H1 (cell line): ENCODE measurements at regions not wholly inside any gene's neighbourhood (a gene's known extent, or its start where the extent isn't known, plus 50 kb on each side); places are given as distances from the start of the nearest gene placed in this dataset.

Source experiments
- CTCF ChIA-PET: fragments of 300-600 bp; sonication (Branson Sonifier 250); formaldehyde crosslinking; loops from one replicate; lab custom pipeline; 2021; ENCODE audit not compliant: partially characterized antibody; lab: Charles Lee
- POLR2A ChIA-PET: fragments of 300-600 bp; sonication (Branson Sonifier 250); formaldehyde crosslinking; loops from one replicate; lab custom pipeline; 2021; ENCODE audit warnings: inconsistent platforms; ENCODE audit not compliant: partially characterized antibody; lab: Charles Lee
- DNase-seq, 2 experiments: peaks; one replicate each; pipeline versions ENCODE4 v3.0.0 to v3.0.0-alpha.2; 2010 to 2022; ENCODE audit warnings: low spot score in 2 of 2, low read depth in 1 of 2, mixed read lengths in 1 of 2
- FAIRE-seq: peaks from 2 replicates; lab custom pipeline; 2011; peaks lifted over from hg19 to GRCh38; lab: Jason Lieb, UNC
- H2AFZ ChIP-seq: 2 replicates; pipeline ENCODE4 v1.8.1; 2012; ENCODE audit warnings: low read length, inconsistent platforms
- H2AK5ac ChIP-seq: 2 replicates; pipeline ENCODE4 v1.6.1; 2013; ENCODE audit warnings: low read depth, low read length
- H2BK120ac ChIP-seq: replicated peaks from 2 replicates; pipeline ENCODE3; 2013; ENCODE audit warnings: low read depth, low read length, inconsistent platforms
- H2BK12ac ChIP-seq: 2 replicates; pipeline ENCODE4 v1.6.1; 2013; ENCODE audit warnings: low read depth, low read length
- H2BK15ac ChIP-seq: 2 replicates; pipeline ENCODE4 v1.6.1; 2013; ENCODE audit warnings: low read length
- H2BK20ac ChIP-seq: 2 replicates; pipeline ENCODE4 v1.6.1; 2013; ENCODE audit warnings: low read length
- H2BK5ac ChIP-seq: 2 replicates; pipeline ENCODE4 v1.6.1; 2013; ENCODE audit warnings: low read depth, low read length
- H3K14ac ChIP-seq: 2 replicates; pipeline ENCODE4 v1.6.1; 2013; ENCODE audit warnings: inconsistent platforms; ENCODE audit not compliant: insufficient read length
- H3K18ac ChIP-seq: 2 replicates; pipeline ENCODE4 v1.6.1; 2013; ENCODE audit warnings: low read length; ENCODE audit errors: extremely low read depth
- H3K23ac ChIP-seq: 2 replicates; pipeline ENCODE4 v1.6.1; 2013; ENCODE audit warnings: inconsistent platforms; ENCODE audit not compliant: insufficient read length
- H3K23me2 ChIP-seq: 2 replicates; pipeline ENCODE4 v1.6.1; 2013; ENCODE audit warnings: low read depth, low read length
- H3K27ac ChIP-seq: 2 replicates; pipeline ENCODE4 v1.6.1; 2011; ENCODE audit warnings: low read depth, low read length, inconsistent platforms
- H3K27me3 ChIP-seq, 4 experiments: replicated peaks in 1 of 4; 1 replicate in 1 of 4; 2 replicates in 3 of 4; pipeline versions ENCODE4 v1.6.1 to v1.8.1; 2011 to 2013; ENCODE audit warnings: low read length in 3 of 4, mild to moderate bottlenecking in 3 of 4, inconsistent platforms in 2 of 4, mixed read lengths in 2 of 4, moderate library complexity in 1 of 4; ENCODE audit not compliant: control insufficient read depth in 3 of 4, insufficient read depth in 3 of 4; ENCODE audit errors: extremely low read depth in 1 of 4
- H3K36me3 ChIP-seq, 4 experiments: 2 replicates each; pipeline versions ENCODE4 v1.6.1 to v1.8.1; 2011 to 2013; ENCODE audit warnings: mild to moderate bottlenecking in 4 of 4, low read length in 3 of 4, moderate library complexity in 2 of 4, control low read depth in 1 of 4, inconsistent platforms in 1 of 4; ENCODE audit not compliant: insufficient read depth in 4 of 4, control insufficient read depth in 2 of 4
- H3K4ac ChIP-seq: replicated peaks from 2 replicates; pipeline ENCODE3; 2013; ENCODE audit warnings: low read length, low read depth, mixed read lengths, inconsistent platforms; ENCODE audit not compliant: insufficient read length
- H3K4me1 ChIP-seq, 4 experiments: replicated peaks in 1 of 4; 1 replicate in 1 of 4; 2 replicates in 3 of 4; pipeline versions ENCODE4 v1.6.1 to v1.8.1; 2011 to 2013; ENCODE audit warnings: low read length in 3 of 4, inconsistent platforms in 2 of 4, mixed read lengths in 1 of 4; ENCODE audit not compliant: insufficient read depth in 4 of 4, control insufficient read depth in 3 of 4
- H3K4me2 ChIP-seq, 2 experiments: 2 replicates each; pipeline versions ENCODE4 v1.6.1 to v1.8.1; 2011 to 2013; ENCODE audit warnings: low read depth in 2 of 2, low read length in 2 of 2, control low read depth in 1 of 2, inconsistent platforms in 1 of 2, mild to moderate bottlenecking in 1 of 2; ENCODE audit not compliant: insufficient read depth in 1 of 2
- H3K4me3 ChIP-seq, 4 experiments: fragments of 200-600, 300-600 bp in 1 of 4; sonication (generic), shearing (Covaris generic), sonication (Bioruptor Twin) in 1 of 4; 2 replicates each; pipeline versions ENCODE4 v1.5.1 to v1.8.1; 2011 to 2016; ENCODE audit warnings: low read length in 4 of 4, low read depth in 3 of 4, control low read depth in 2 of 4, inconsistent platforms in 2 of 4, mild to moderate bottlenecking in 2 of 4, mixed read lengths in 1 of 4, moderate library complexity in 1 of 4; ENCODE audit not compliant: insufficient read depth in 2 of 4; ENCODE audit errors: extremely low read depth in 1 of 4
- H3K56ac ChIP-seq: replicated peaks from 2 replicates; pipeline ENCODE3; 2013; ENCODE audit warnings: low read depth, mild to moderate bottlenecking, mixed read lengths, low read length, inconsistent platforms; ENCODE audit not compliant: insufficient read length
- H3K79me1 ChIP-seq: 2 replicates; pipeline ENCODE4 v1.6.1; 2013; ENCODE audit warnings: low read depth, low read length, control low read depth
- H3K79me2 ChIP-seq, 2 experiments: 2 replicates each; pipeline versions ENCODE4 v1.6.1 to v1.8.1; 2012 to 2013; ENCODE audit warnings: low read length in 2 of 2, mild to moderate bottlenecking in 2 of 2, inconsistent platforms in 1 of 2; ENCODE audit not compliant: insufficient read depth in 2 of 2, control insufficient read depth in 1 of 2
- H3K9ac ChIP-seq, 4 experiments: replicated peaks in 1 of 4; 1 replicate in 1 of 4; 2 replicates in 3 of 4; pipeline versions ENCODE4 v1.6.1 to v1.8.1; 2011 to 2013; ENCODE audit warnings: low read depth in 3 of 4, low read length in 3 of 4, control low read depth in 2 of 4, mild to moderate bottlenecking in 2 of 4, moderate library complexity in 2 of 4, inconsistent platforms in 1 of 4; ENCODE audit errors: extremely low read depth in 1 of 4
- H3K9me3 ChIP-seq, 2 experiments: 2 replicates each; pipeline versions ENCODE4 v1.6.1 to v1.8.1; 2012 to 2013; ENCODE audit warnings: mild to moderate bottlenecking in 2 of 2, moderate library complexity in 2 of 2, control low read depth in 1 of 2, inconsistent platforms in 1 of 2, low read depth in 1 of 2, low read length in 1 of 2, mixed read lengths in 1 of 2; ENCODE audit not compliant: insufficient read depth in 2 of 2
- H4K20me1 ChIP-seq, 2 experiments: replicated peaks in 1 of 2; 2 replicates each; pipeline versions ENCODE3 to v1.8.1; 2011 to 2013; ENCODE audit warnings: inconsistent platforms in 2 of 2, low read length in 2 of 2, mild to moderate bottlenecking in 1 of 2; ENCODE audit not compliant: insufficient read depth in 2 of 2, control insufficient read depth in 1 of 2
- H4K5ac ChIP-seq: 2 replicates; pipeline ENCODE4 v1.6.1; 2013; ENCODE audit warnings: low read length, low read depth, mixed read lengths, inconsistent platforms; ENCODE audit not compliant: insufficient read length
- H4K8ac ChIP-seq: 2 replicates; pipeline ENCODE4 v1.8.0; 2013; ENCODE audit warnings: mild to moderate bottlenecking, moderate library complexity, low read length, inconsistent platforms; ENCODE audit not compliant: insufficient read depth; ENCODE audit errors: extremely low read depth
- H4K91ac ChIP-seq: replicated peaks from 2 replicates; pipeline ENCODE3; 2013; ENCODE audit warnings: low read length, mixed read lengths, inconsistent platforms; ENCODE audit not compliant: insufficient read length
- ATF2 ChIP-seq: IDR thresholded peaks from 2 replicates; pipeline ENCODE4 v1.6.1; 2012; ENCODE audit warnings: low read length, inconsistent platforms
- CEBPB ChIP-seq: IDR thresholded peaks from 2 replicates; pipeline ENCODE4 v1.6.1; 2012; ENCODE audit warnings: low read depth, low read length
- EZH2 ChIP-seq: fragments of 200-600 bp; sonication (generic); IDR thresholded peaks from 2 replicates; pipeline ENCODE4 v1.7.1; 2012; ENCODE audit warnings: low read depth, mild to moderate bottlenecking, moderate library complexity, low read length, inconsistent platforms; ENCODE audit not compliant: severe bottlenecking
- GTF2F1 ChIP-seq: IDR thresholded peaks from 2 replicates; pipeline ENCODE4 v1.6.1; 2012; ENCODE audit warnings: low read depth, low read length, improper control_type of control experiment, borderline replicate concordance
- HDAC6 ChIP-seq: IDR thresholded peaks from one replicate; pipeline ENCODE4 v1.7.1; 2012; ENCODE audit warnings: low read depth, mild to moderate bottlenecking, inconsistent platforms, low read length, moderate library complexity
- MAX ChIP-seq: IDR thresholded peaks from 2 replicates; pipeline ENCODE4 v1.6.1; 2012; ENCODE audit warnings: inconsistent platforms
- RBBP5 ChIP-seq: IDR thresholded peaks from 2 replicates; pipeline ENCODE4 v1.7.1; 2012; ENCODE audit warnings: low read depth, mild to moderate bottlenecking, inconsistent platforms, low read length, moderate library complexity, borderline replicate concordance
- RXRA ChIP-seq: IDR thresholded peaks from 2 replicates; pipeline ENCODE4 v1.6.1; 2011; ENCODE audit warnings: low read depth, mild to moderate bottlenecking, low read length, moderate library complexity; ENCODE audit not compliant: insufficient read depth
- SUZ12 ChIP-seq: fragments of 200-600 bp; sonication (generic); IDR thresholded peaks from 2 replicates; pipeline ENCODE4 v1.6.1; 2012; ENCODE audit warnings: mild to moderate bottlenecking, inconsistent platforms, low read length, moderate library complexity, mixed read lengths
- TAF7 ChIP-seq: optimal IDR thresholded peaks from 2 replicates; pipeline ENCODE3; 2011; ENCODE audit warnings: low read depth, mild to moderate bottlenecking, inconsistent platforms, low read length, moderate library complexity, borderline replicate concordance
- WGBS, 2 experiments: shearing (Covaris generic) in 1 of 2; methylation state at CpG; one replicate each; pipeline versions ENCODE4 v1.1.6 to v1.1.7; 2013 to 2015; ENCODE audit warnings: low lambda C conversion rate in 2 of 2, mixed read lengths in 2 of 2, inconsistent platforms in 1 of 2, low coverage in 1 of 2, missing lambda C conversion rate in 1 of 2; ENCODE audit not compliant: insufficient replicate concordance in 2 of 2, insufficient coverage in 1 of 2, insufficient read length in 1 of 2; ENCODE audit errors: extremely low coverage in 1 of 2, missing lambda C conversion rate in 1 of 2; 5-methylcytosine and 5-hydroxymethylcytosine counted together

GRCh38 chr1:30081379-30082102 is 641.8 kb downstream of the MATN1 start:
- Histone ChIP-seq H3K79me1 (no peaks in the 10 kb centered on the region), H2BK15ac (no peak overlapping the region), H3K14ac (no peak overlapping the region), H3K4me2 (no peak overlapping the region), H3K23me2 (no peaks in the 10 kb centered on the region), H3K4me3 (no peak overlapping the region), H3K9ac (no peak overlapping the region), H4K20me1 (no peaks in the 10 kb centered on the region), H3K27ac (no peak overlapping the region), H3K36me3 (no peaks in the 10 kb centered on the region), H2BK20ac (no peak overlapping the region), H3K23ac (no peak overlapping the region), H2BK12ac (peak overlapping the region; percentile 35; the same call in 1 of the 2 replicates), H3K4me1 (peaks cover 0 to 10% (median 3%) of the 10 kb centered on the region in 4 experiments; a peak in 5 of 7 replicates), H3K4ac (no peak overlapping the region), H4K91ac (no peak overlapping the region), H3K56ac (no peak overlapping the region), H3K27me3 (no peaks in the 10 kb centered on the region; a peak in 1 of 7 replicates), H2AK5ac (no peak overlapping the region), H4K5ac (no peak overlapping the region), H2AFZ (peak overlapping the region; percentile 65), H3K79me2 (no peaks in the 10 kb centered on the region), H3K9me3 (peaks cover 0 to under 1% of the 10 kb centered on the region in 2 experiments; a peak in 1 of 4 replicates), H3K18ac (no peak overlapping the region), H2BK5ac (no peak overlapping the region), H4K8ac (no peak overlapping the region), H2BK120ac (no peak overlapping the region)
- CTCF ChIA-PET, result interaction anchor here (0.5 to 2.3 kb wide), 21 partner anchors 29 to 627 kb away, joined by 3 to 7 read pairs (median 4); no protein-coding TSS in a partner anchor
- WGBS, 2 experiments, result 64% methylated on average over 6 of the region's 6 CpGs; no CpG with 5 or more reads in 1 of the 2 experiments
- POLR2A ChIA-PET, result interaction anchor here (1.1 kb wide), 1 partner anchor 148 kb away, joined by 3 read pairs; no protein-coding TSS in a partner anchor
- DNase-seq (no peak), FAIRE-seq (no peak)
- TF ChIP-seq HDAC6 (no peak), RBBP5 (no peak), ATF2 (no peak), MAX (no peak), CEBPB (no peak), EZH2 (no peak), SUZ12 (no peak), TAF7 (no peak), GTF2F1 (no peak), RXRA (no peak)
